ENCODE measurements at regions not wholly inside any gene's neighbourhood (a gene's known extent, or its start where the extent isn't known, plus 50 kb on each side); places are given as distances from the start of the nearest gene placed in this dataset.

DNA sequence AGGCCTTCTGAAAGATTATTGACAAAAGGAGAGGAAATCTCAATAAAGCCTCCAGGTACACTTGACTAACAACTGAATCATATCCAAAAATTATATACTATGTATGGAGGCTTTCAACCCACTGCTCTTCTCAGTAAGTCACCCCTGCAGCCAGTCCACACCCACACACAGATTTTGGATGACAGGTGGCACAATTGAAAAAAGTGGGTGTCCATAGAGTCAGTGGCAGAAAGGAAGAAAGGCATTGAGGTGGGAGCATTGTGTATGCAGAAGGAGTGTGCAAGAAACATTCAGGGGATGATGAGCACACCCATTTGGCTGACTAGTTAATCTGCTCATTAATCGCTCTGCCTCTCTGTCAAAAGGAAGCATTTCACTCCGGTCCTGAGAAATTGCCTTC lies 150.6 kb upstream of the IL12B start:
- Histone ChIP-seq H3K79me2 (ENCODE audit: control insufficient read depth, insufficient read depth, low read length) (no peaks in the 10 kb centered on the region), H3K4me1 (ENCODE audit: control insufficient read depth, low read depth, low read length) (no peaks in the 10 kb centered on the region), H3K9ac (ENCODE audit: low read length) (no peak overlapping the region), H3K4ac (ENCODE audit: low read depth, low read length) (no peak overlapping the region), H3K4me3 (ENCODE audit: low read length) (no peak overlapping the region), H3K27ac (ENCODE audit: low read depth, low read length) (no peak overlapping the region), H3K27me3 (ENCODE audit: insufficient read depth, low read length, poor library complexity) (no peaks in the 10 kb centered on the region), H2BK120ac (ENCODE audit: low read depth, low read length) (no peak overlapping the region), H2AK5ac (ENCODE audit: low read length) (no peak overlapping the region), H3K18ac (ENCODE audit: low read length) (no peak overlapping the region), H3K79me1 (ENCODE audit: low read length) (no peaks in the 10 kb centered on the region), H2BK5ac (ENCODE audit: low read length) (no peak overlapping the region), H3K36me3 (ENCODE audit: control insufficient read depth, insufficient read depth, low read length) (no peaks in the 10 kb centered on the region), H4K5ac (ENCODE audit: low read length) (no peak overlapping the region), H2BK15ac (replicated peaks; ENCODE audit: low read depth) (no peak overlapping the region), H3K4me2 (ENCODE audit: low read length) (no peak overlapping the region), H4K8ac (ENCODE audit: low read depth, low read length) (no peak overlapping the region), H3K56ac (ENCODE audit: low read length) (no peak overlapping the region), H3K23ac (ENCODE audit: low read length) (no peak overlapping the region)
- WGBS (ENCODE audit: extremely low coverage, insufficient coverage, low lambda C conversion rate) = no CpG with 5 or more reads among the region's 2 CpGs
- no peak for DNase-seq

DNA sequence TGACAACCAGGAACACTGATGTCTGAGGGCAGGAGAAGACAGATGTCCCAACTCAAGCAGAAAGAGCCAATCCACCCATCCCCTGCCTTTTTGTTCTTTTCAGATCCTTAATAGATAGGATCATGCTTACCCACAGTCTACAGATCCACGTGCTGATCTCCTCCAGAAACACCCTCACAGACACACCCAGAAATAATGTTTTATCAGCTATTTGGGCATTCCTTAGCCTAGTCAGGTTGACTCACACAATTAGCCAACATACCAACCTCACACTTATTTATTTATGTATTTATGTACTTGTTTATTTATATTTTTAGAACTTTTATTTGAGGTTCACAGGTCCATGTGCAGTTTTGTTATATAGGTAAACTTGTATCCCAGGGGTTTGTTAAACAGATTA lies 151.5 kb upstream of the IL12B start:
- whole genome bisulfite sequencing (ENCODE audit: extremely low coverage, insufficient coverage, low lambda C conversion rate) = no CpG with 5 or more reads among the region's 1 CpG

GRCh38 chr5:159486836-159487235 lies 156.5 kb upstream of the IL12B start:
- Histone ChIP-seq H3K4me2 (ENCODE audit: low read length) (no peak overlapping the region), H2BK5ac (ENCODE audit: low read length) (no peak overlapping the region), H3K79me1 (ENCODE audit: low read length) (no peaks in the 10 kb centered on the region), H3K79me2 (ENCODE audit: control insufficient read depth, insufficient read depth, low read length) (no peaks in the 10 kb centered on the region), H3K4ac (ENCODE audit: low read depth, low read length) (no peak overlapping the region), H3K9ac (ENCODE audit: low read length) (no peak overlapping the region), H3K18ac (ENCODE audit: low read length) (no peak overlapping the region), H4K5ac (ENCODE audit: low read length) (no peak overlapping the region), H3K27ac (ENCODE audit: low read depth, low read length) (no peak overlapping the region), H2BK15ac (replicated peaks; ENCODE audit: low read depth) (no peak overlapping the region), H3K36me3 (ENCODE audit: control insufficient read depth, insufficient read depth, low read length) (no peaks in the 10 kb centered on the region), H3K4me3 (ENCODE audit: low read length) (no peak overlapping the region), H2AK5ac (ENCODE audit: low read length) (no peak overlapping the region), H3K4me1 (ENCODE audit: control insufficient read depth, low read depth, low read length) (no peaks in the 10 kb centered on the region), H3K23ac (ENCODE audit: low read length) (no peak overlapping the region), H2BK120ac (ENCODE audit: low read depth, low read length) (no peak overlapping the region), H4K8ac (ENCODE audit: low read depth, low read length) (no peak overlapping the region), H3K27me3 (ENCODE audit: insufficient read depth, low read length, poor library complexity) (no peaks in the 10 kb centered on the region), H3K56ac (ENCODE audit: low read length) (no peak overlapping the region)
- DNase-seq = no peak
- WGBS (ENCODE audit: extremely low coverage, insufficient coverage, low lambda C conversion rate) = no CpG with 5 or more reads among the region's 3 CpGs

More for the DNA sequence above, 151.5 kb upstream of the IL12B start:
- no peak overlapping the region for H2BK120ac ChIP-seq (ENCODE audit: low read depth, low read length)
- no peak overlapping the region for H4K5ac ChIP-seq (ENCODE audit: low read length)
- no peaks in the 10 kb centered on the region for H3K27me3 ChIP-seq (ENCODE audit: insufficient read depth, low read length, poor library complexity)
- no peaks in the 10 kb centered on the region for H3K79me1 ChIP-seq (ENCODE audit: low read length)
- no peaks in the 10 kb centered on the region for H3K4me1 ChIP-seq (ENCODE audit: control insufficient read depth, low read depth, low read length)
- no peak overlapping the region for H3K27ac ChIP-seq (ENCODE audit: low read depth, low read length)
- H3K18ac ChIP-seq (ENCODE audit: low read length) = no peak overlapping the region
- H3K23ac ChIP-seq (ENCODE audit: low read length) = no peak overlapping the region
- no peak overlapping the region for H3K4ac ChIP-seq (ENCODE audit: low read depth, low read length)
- H2AK5ac ChIP-seq (ENCODE audit: low read length) = no peak overlapping the region
- no peak overlapping the region for H3K4me2 ChIP-seq (ENCODE audit: low read length)
- H2BK15ac ChIP-seq (replicated peaks; ENCODE audit: low read depth) = no peak overlapping the region
- H3K79me2 ChIP-seq (ENCODE audit: control insufficient read depth, insufficient read depth, low read length) = no peaks in the 10 kb centered on the region
- no peak overlapping the region for H4K8ac ChIP-seq (ENCODE audit: low read depth, low read length)
- H3K56ac ChIP-seq (ENCODE audit: low read length) = no peak overlapping the region
- DNase-seq = no peak
- no peak overlapping the region for H3K9ac ChIP-seq (ENCODE audit: low read length)
- H3K36me3 ChIP-seq (ENCODE audit: control insufficient read depth, insufficient read depth, low read length) = no peaks in the 10 kb centered on the region
- no peak overlapping the region for H3K4me3 ChIP-seq (ENCODE audit: low read length)
- no peak overlapping the region for H2BK5ac ChIP-seq (ENCODE audit: low read length)

- Histone ChIP-seq H3K4me3 (ENCODE audit: low read length) (no peak overlapping the region), H2BK15ac (replicated peaks; ENCODE audit: low read depth) (no peak overlapping the region), H4K5ac (ENCODE audit: low read length) (no peak overlapping the region), H3K9ac (ENCODE audit: low read length) (no peak overlapping the region), H3K18ac (ENCODE audit: low read length) (no peak overlapping the region), H2BK5ac (ENCODE audit: low read length) (no peak overlapping the region), H4K8ac (ENCODE audit: low read depth, low read length) (no peak overlapping the region), H3K4ac (ENCODE audit: low read depth, low read length) (no peak overlapping the region), H3K27me3 (ENCODE audit: insufficient read depth, low read length, poor library complexity) (no peaks in the 10 kb centered on the region), H3K4me2 (ENCODE audit: low read length) (no peak overlapping the region), H3K23ac (ENCODE audit: low read length) (no peak overlapping the region), H3K4me1 (ENCODE audit: control insufficient read depth, low read depth, low read length) (no peaks in the 10 kb centered on the region), H3K79me2 (ENCODE audit: control insufficient read depth, insufficient read depth, low read length) (no peaks in the 10 kb centered on the region), H3K56ac (ENCODE audit: low read length) (no peak overlapping the region), H3K79me1 (ENCODE audit: low read length) (no peaks in the 10 kb centered on the region), H2BK120ac (ENCODE audit: low read depth, low read length) (no peak overlapping the region), H3K27ac (ENCODE audit: low read depth, low read length) (no peak overlapping the region), H2AK5ac (ENCODE audit: low read length) (no peak overlapping the region), H3K36me3 (ENCODE audit: control insufficient read depth, insufficient read depth, low read length) (no peaks in the 10 kb centered on the region)
- no peak for DNase-seq
- WGBS (ENCODE audit: extremely low coverage, insufficient coverage, low lambda C conversion rate) = no CpG with 5 or more reads among the region's 4 CpGs
Measured at GRCh38 chr5:159488516-159488915, 158.2 kb upstream of the IL12B start.

DNA sequence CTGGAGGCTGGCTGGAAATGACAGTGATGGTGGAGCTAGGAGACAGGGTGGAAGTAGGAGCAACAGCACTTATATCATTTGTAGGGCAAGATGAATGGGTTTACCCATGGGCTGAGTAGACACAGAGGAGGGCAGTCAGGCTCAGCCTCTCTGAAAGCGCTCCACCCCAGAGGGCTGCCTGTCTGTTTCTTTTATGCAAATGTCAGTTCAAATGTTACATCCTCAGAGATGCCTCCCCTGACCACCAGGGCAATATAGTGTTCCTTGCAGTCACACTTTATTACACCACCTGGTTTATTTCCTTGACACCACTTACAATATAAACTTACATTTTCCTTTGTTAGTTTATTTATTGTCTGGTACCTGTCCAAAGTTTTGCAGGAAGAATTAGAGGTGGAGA lies 159.5 kb upstream of the IL12B start:
- H2AK5ac ChIP-seq (ENCODE audit: low read length) = no peak overlapping the region
- H3K4ac ChIP-seq (ENCODE audit: low read depth, low read length) = no peak overlapping the region
- H3K56ac ChIP-seq (ENCODE audit: low read length) = no peak overlapping the region
- H2BK120ac ChIP-seq (ENCODE audit: low read depth, low read length) = no peak overlapping the region
- H2BK15ac ChIP-seq (replicated peaks; ENCODE audit: low read depth) = no peak overlapping the region
- no peak overlapping the region for H2BK5ac ChIP-seq (ENCODE audit: low read length)
- no peak overlapping the region for H3K18ac ChIP-seq (ENCODE audit: low read length)
- no peak overlapping the region for H3K4me2 ChIP-seq (ENCODE audit: low read length)
- H3K4me1 ChIP-seq (ENCODE audit: control insufficient read depth, low read depth, low read length) = no peaks in the 10 kb centered on the region
- WGBS (ENCODE audit: extremely low coverage, insufficient coverage, low lambda C conversion rate) = no CpG with 5 or more reads among the region's 1 CpG
- H3K9ac ChIP-seq (ENCODE audit: low read length) = no peak overlapping the region
- no peak for DNase-seq
- H3K27ac ChIP-seq (ENCODE audit: low read depth, low read length) = no peak overlapping the region
- H4K5ac ChIP-seq (ENCODE audit: low read length) = no peak overlapping the region
- no peaks in the 10 kb centered on the region for H3K36me3 ChIP-seq (ENCODE audit: control insufficient read depth, insufficient read depth, low read length)
- H3K4me3 ChIP-seq (ENCODE audit: low read length) = no peak overlapping the region
- no peaks in the 10 kb centered on the region for H3K79me1 ChIP-seq (ENCODE audit: low read length)
- H3K79me2 ChIP-seq (ENCODE audit: control insufficient read depth, insufficient read depth, low read length) = no peaks in the 10 kb centered on the region
- H3K27me3 ChIP-seq (ENCODE audit: insufficient read depth, low read length, poor library complexity) = no peaks in the 10 kb centered on the region
- no peak overlapping the region for H4K8ac ChIP-seq (ENCODE audit: low read depth, low read length)
- H3K23ac ChIP-seq (ENCODE audit: low read length) = no peak overlapping the region

GRCh38 chr5:159490507-159490906 lies 160.2 kb upstream of the IL12B start:
- no peak overlapping the region for H3K18ac ChIP-seq (ENCODE audit: low read length)
- WGBS (ENCODE audit: extremely low coverage, insufficient coverage, low lambda C conversion rate) = no CpG with 5 or more reads among the region's 2 CpGs
- no peaks in the 10 kb centered on the region for H3K36me3 ChIP-seq (ENCODE audit: control insufficient read depth, insufficient read depth, low read length)
- no peak overlapping the region for H3K56ac ChIP-seq (ENCODE audit: low read length)
- H3K27me3 ChIP-seq (ENCODE audit: insufficient read depth, low read length, poor library complexity) = no peaks in the 10 kb centered on the region
- no peak overlapping the region for H3K9ac ChIP-seq (ENCODE audit: low read length)
- no peak overlapping the region for H3K4me2 ChIP-seq (ENCODE audit: low read length)
- H4K8ac ChIP-seq (ENCODE audit: low read depth, low read length) = no peak overlapping the region
- H2BK5ac ChIP-seq (ENCODE audit: low read length) = no peak overlapping the region
- H3K4ac ChIP-seq (ENCODE audit: low read depth, low read length) = no peak overlapping the region
- H2BK120ac ChIP-seq (ENCODE audit: low read depth, low read length) = no peak overlapping the region
- no peak overlapping the region for H3K27ac ChIP-seq (ENCODE audit: low read depth, low read length)
- DNase-seq = no peak
- H4K5ac ChIP-seq (ENCODE audit: low read length) = no peak overlapping the region
- no peak overlapping the region for H2BK15ac ChIP-seq (replicated peaks; ENCODE audit: low read depth)
- no peak overlapping the region for H3K4me3 ChIP-seq (ENCODE audit: low read length)
- no peaks in the 10 kb centered on the region for H3K79me1 ChIP-seq (ENCODE audit: low read length)
- no peaks in the 10 kb centered on the region for H3K79me2 ChIP-seq (ENCODE audit: control insufficient read depth, insufficient read depth, low read length)
- H3K4me1 ChIP-seq (ENCODE audit: control insufficient read depth, low read depth, low read length) = no peaks in the 10 kb centered on the region
- H2AK5ac ChIP-seq (ENCODE audit: low read length) = no peak overlapping the region
- H3K23ac ChIP-seq (ENCODE audit: low read length) = no peak overlapping the region
